ENCODE measurements at regions not wholly inside any gene's neighbourhood (a gene's known extent, or its start where the extent isn't known, plus 50 kb on each side); places are given as distances from the start of the nearest gene placed in this dataset.

GRCh38 chr2:147520817-147521216 lies 324.0 kb upstream of the ACVR2A start:
- TF ChIP-seq CTCF (IDR thresholded peaks at IDR 0.05; ENCODE audit: extremely low read depth, insufficient read depth, missing control alignments), result no peak
- no peak for DNase-seq (ENCODE audit: low spot score)
- in situ Hi-C loops (cut with MboI; ENCODE audit: low pct_unique_long_range_greater_than_20kb, low sequenced_read_pairs, unreplicated experiment), result no loop called here

GRCh38 chr2:147519178-147519577 lies 325.7 kb upstream of the ACVR2A start:
- no peak for DNase-seq (ENCODE audit: low spot score)
- in situ Hi-C loops (cut with MboI; ENCODE audit: low pct_unique_long_range_greater_than_20kb, low sequenced_read_pairs, unreplicated experiment), result no loop called here
- TF ChIP-seq CTCF (IDR thresholded peaks at IDR 0.05; ENCODE audit: extremely low read depth, insufficient read depth, missing control alignments), result no peak

GRCh38 chr2:147515213-147515612 lies 329.6 kb upstream of the ACVR2A start:
- in situ Hi-C loops (cut with MboI; ENCODE audit: low pct_unique_long_range_greater_than_20kb, low sequenced_read_pairs, unreplicated experiment), result no loop called here
- TF ChIP-seq CTCF (IDR thresholded peaks at IDR 0.05; ENCODE audit: extremely low read depth, insufficient read depth, missing control alignments), result no peak
- no peak for DNase-seq (ENCODE audit: low spot score)

- no peak for DNase-seq (ENCODE audit: low spot score)
- in situ Hi-C loops (cut with MboI; ENCODE audit: low pct_unique_long_range_greater_than_20kb, low sequenced_read_pairs, unreplicated experiment), result no loop called here
- TF ChIP-seq CTCF (IDR thresholded peaks at IDR 0.05; ENCODE audit: extremely low read depth, insufficient read depth, missing control alignments), result no peak
Measured at GRCh38 chr2:147512206-147512605, 332.6 kb upstream of the ACVR2A start.

- in situ Hi-C loops (cut with MboI; ENCODE audit: low pct_unique_long_range_greater_than_20kb, low sequenced_read_pairs, unreplicated experiment), result no loop called here
- no peak for TF ChIP-seq CTCF (IDR thresholded peaks at IDR 0.05; ENCODE audit: extremely low read depth, insufficient read depth, missing control alignments)
- no peak for DNase-seq (ENCODE audit: low spot score)
Measured at GRCh38 chr2:147511491-147511948, 333.3 kb upstream of the ACVR2A start.

- in situ Hi-C loops (cut with MboI; ENCODE audit: low pct_unique_long_range_greater_than_20kb, low sequenced_read_pairs, unreplicated experiment), result no loop called here
- no peak for TF ChIP-seq CTCF (IDR thresholded peaks at IDR 0.05; ENCODE audit: extremely low read depth, insufficient read depth, missing control alignments)
- no peak for DNase-seq (ENCODE audit: low spot score)
Measured at GRCh38 chr2:147509821-147510220, 335.0 kb upstream of the ACVR2A start.

GRCh38 chr2:147506889-147507288 lies 337.9 kb upstream of the ACVR2A start:
- in situ Hi-C loops (cut with MboI; ENCODE audit: low pct_unique_long_range_greater_than_20kb, low sequenced_read_pairs, unreplicated experiment), result no loop called here
- TF ChIP-seq CTCF (IDR thresholded peaks at IDR 0.05; ENCODE audit: extremely low read depth, insufficient read depth, missing control alignments), result no peak
- DNase-seq (ENCODE audit: low spot score), result no peak

Measured in GM13977 (cell line).